Ishikawa (cell line): ENCODE measurements at regions not wholly inside any gene's neighbourhood (a gene's known extent, or its start where the extent isn't known, plus 50 kb on each side); places are given as distances from the start of the nearest gene placed in this dataset.

Experiments
- CEBPB ChIP-seq: IDR thresholded peaks from 2 replicates; pipeline ENCODE4 v1.6.1; 2012
- MAX ChIP-seq: IDR thresholded peaks from 2 replicates; pipeline ENCODE4 v1.6.1; 2012
- TCF12 ChIP-seq: IDR thresholded peaks from 2 replicates; pipeline ENCODE4 v1.6.1; 2012; ENCODE audit warnings: low read depth
- TF ChIP-seq, protein P1 (sequence below): IDR thresholded peaks from 2 replicates; pipeline ENCODE4 v1.6.1; 2012; ENCODE audit warnings: low read depth, mild to moderate bottlenecking

- TF ChIP-seq MAX (no peak), TCF12 (no peak), CEBPB (no peak)
- TF ChIP-seq, protein P1, sequence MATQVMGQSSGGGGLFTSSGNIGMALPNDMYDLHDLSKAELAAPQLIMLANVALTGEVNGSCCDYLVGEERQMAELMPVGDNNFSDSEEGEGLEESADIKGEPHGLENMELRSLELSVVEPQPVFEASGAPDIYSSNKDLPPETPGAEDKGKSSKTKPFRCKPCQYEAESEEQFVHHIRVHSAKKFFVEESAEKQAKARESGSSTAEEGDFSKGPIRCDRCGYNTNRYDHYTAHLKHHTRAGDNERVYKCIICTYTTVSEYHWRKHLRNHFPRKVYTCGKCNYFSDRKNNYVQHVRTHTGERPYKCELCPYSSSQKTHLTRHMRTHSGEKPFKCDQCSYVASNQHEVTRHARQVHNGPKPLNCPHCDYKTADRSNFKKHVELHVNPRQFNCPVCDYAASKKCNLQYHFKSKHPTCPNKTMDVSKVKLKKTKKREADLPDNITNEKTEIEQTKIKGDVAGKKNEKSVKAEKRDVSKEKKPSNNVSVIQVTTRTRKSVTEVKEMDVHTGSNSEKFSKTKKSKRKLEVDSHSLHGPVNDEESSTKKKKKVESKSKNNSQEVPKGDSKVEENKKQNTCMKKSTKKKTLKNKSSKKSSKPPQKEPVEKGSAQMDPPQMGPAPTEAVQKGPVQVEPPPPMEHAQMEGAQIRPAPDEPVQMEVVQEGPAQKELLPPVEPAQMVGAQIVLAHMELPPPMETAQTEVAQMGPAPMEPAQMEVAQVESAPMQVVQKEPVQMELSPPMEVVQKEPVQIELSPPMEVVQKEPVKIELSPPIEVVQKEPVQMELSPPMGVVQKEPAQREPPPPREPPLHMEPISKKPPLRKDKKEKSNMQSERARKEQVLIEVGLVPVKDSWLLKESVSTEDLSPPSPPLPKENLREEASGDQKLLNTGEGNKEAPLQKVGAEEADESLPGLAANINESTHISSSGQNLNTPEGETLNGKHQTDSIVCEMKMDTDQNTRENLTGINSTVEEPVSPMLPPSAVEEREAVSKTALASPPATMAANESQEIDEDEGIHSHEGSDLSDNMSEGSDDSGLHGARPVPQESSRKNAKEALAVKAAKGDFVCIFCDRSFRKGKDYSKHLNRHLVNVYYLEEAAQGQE = no peak
Measured at GRCh38 chr1:203567596-203567995, 59.0 kb upstream of the ATP2B4 start.
